Upper lobe of left lung (tissue), 6 donors: ENCODE measurements at regions not wholly inside any gene's neighbourhood (a gene's known extent, or its start where the extent isn't known, plus 50 kb on each side); places are given as distances from the start of the nearest gene placed in this dataset.
"Not testable (repeated sequence)": the region's sequence is repeated elsewhere in the genome, so short reads cannot be mapped to it uniquely, and the experiment has no call there.

Source experiments
- ATAC-seq, 2 donors: fragments of 200-7000 bp; cut with Tn5 transposase; one replicate each; pipeline ENCODE4 v1.9.1; 2022; ENCODE audit warnings: mild to moderate bottlenecking in 2 of 2, moderate library complexity in 2 of 2; ENCODE audit not compliant: low FRiP score in 2 of 2
- DNase-seq, 2 donors: peaks; one replicate each; pipeline ENCODE4 v3.0.0-alpha.2; 2019 to 2020
- H3K27ac ChIP-seq, 4 donors: fragments of 200-600 bp; sonication (generic); one replicate each; pipeline ENCODE4 v1.5.1; 2016 to 2019
- H3K27me3 ChIP-seq, 4 donors: fragments of 200-600 bp; sonication (generic); one replicate each; pipeline ENCODE4 v1.5.1; 2017 to 2019
- H3K36me3 ChIP-seq, 4 donors: fragments of 200-600 bp; sonication (generic); one replicate each; pipeline ENCODE4 v1.5.1; 2016 to 2019
- H3K4me1 ChIP-seq, 4 donors: fragments of 200-600 bp; sonication (generic); one replicate each; pipeline ENCODE4 v1.5.1; 2018 to 2019
- H3K4me3 ChIP-seq, 4 donors: fragments of 200-600 bp; sonication (generic); one replicate each; pipeline ENCODE4 v1.5.1; 2017 to 2019; ENCODE audit warnings: mild to moderate bottlenecking in 2 of 4, moderate library complexity in 1 of 4
- H3K9me3 ChIP-seq, 4 donors: fragments of 200-600 bp; sonication (generic); one replicate each; pipeline ENCODE4 v1.5.1; 2018 to 2019
- EP300 ChIP-seq, 4 donors: sonication (generic); formaldehyde crosslinking; IDR thresholded peaks; one replicate each; pipeline ENCODE4 v1.5.1; 2017; ENCODE audit warnings: antibody characterized with exemption in 4 of 4, control low read depth in 2 of 4
- POLR2A ChIP-seq, 4 donors: fragments of 450-650 bp; IDR thresholded peaks; one replicate each; pipeline ENCODE4 v1.5.1; 2016 to 2017; ENCODE audit warnings: antibody characterized with exemption in 4 of 4, mild to moderate bottlenecking in 2 of 4
- POLR2AphosphoS5 ChIP-seq, 2 donors: sonication (generic); formaldehyde crosslinking; IDR thresholded peaks; one replicate each; pipeline ENCODE4 v1.5.1; 2017; ENCODE audit warnings: antibody characterized with exemption in 2 of 2
- WGBS, 2 donors: methylation state at CpG; one replicate each; pipeline ENCODE4 v1.1.5; 2017 to 2018; 5-methylcytosine and 5-hydroxymethylcytosine counted together
- TF ChIP-seq, protein P1 (sequence below), 6 experiments: fragments of 450-650 bp in 4 of 6; fragments of 200-600 bp in 2 of 6; sonication (generic) in 2 of 6; IDR thresholded peaks; one replicate each; pipeline ENCODE4 v1.5.1; 2016 to 2019; ENCODE audit warnings: antibody characterized with exemption in 6 of 6
- donor health status: DM: no; HTN: no; CAD: no; lungs with moderate emphysema.
- donor health status: DM: no; HTN: yes; CAD: no; lungs with severe emphysema.

DNA sequence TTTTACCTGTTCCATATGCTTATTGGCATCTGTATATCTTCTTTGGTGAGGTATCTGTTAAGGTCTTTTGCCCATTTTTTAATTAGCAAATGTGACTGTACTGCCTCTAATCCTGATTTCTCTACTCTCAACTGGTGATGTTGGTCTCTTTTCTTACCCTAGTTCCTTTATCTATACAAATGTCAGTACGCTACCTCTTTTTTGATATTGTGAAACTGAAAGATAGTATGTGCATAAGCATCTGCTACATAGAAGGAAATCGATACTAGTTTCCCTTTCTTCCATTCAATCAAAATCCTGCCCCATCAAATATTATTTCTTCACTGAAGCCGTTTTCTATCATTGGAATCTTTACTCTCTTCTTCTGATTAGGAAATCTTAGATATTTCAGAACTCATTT lies 194.9 kb upstream of the SPOPL start:
- ATAC-seq (no peak), DNase-seq (no peak)
- no peaks in the 10 kb centered on the region for H3K27me3 ChIP-seq
- no peak overlapping the region for H3K4me3 ChIP-seq
- 85 to 88% methylated on average over 3 of the region's 3 CpGs for WGBS, 2 donors
- no peaks in the 10 kb centered on the region for H3K36me3 ChIP-seq
- H3K4me1 ChIP-seq = no peaks in the 10 kb centered on the region
- H3K9me3 ChIP-seq = no peaks in the 10 kb centered on the region
- H3K27ac ChIP-seq = no peak overlapping the region
- TF ChIP-seq POLR2AphosphoS5 (IDR thresholded peaks at IDR 0.05) = no peak

DNA sequence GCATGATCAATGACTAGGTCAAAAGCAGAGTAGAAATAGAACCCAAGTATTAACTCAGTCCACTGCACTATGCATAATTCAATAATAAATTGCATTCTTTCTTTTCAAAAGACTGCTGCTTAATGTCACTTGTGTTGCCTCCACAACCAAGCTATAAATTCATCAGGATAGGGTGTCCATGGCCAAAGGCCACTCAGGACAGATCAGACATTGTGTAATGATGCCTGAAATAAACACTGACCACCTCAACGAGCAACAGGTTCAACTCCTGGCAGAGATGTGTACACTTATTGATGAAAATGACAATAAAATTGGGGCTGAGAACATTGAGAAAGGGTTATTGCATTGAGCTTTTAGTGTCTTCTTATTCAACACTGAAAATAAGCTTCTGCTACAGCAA lies 194.5 kb upstream of the SPOPL start:
- H3K36me3 ChIP-seq = no peaks in the 10 kb centered on the region
- H3K4me1 ChIP-seq = no peaks in the 10 kb centered on the region
- no peak overlapping the region for H3K4me3 ChIP-seq
- no peak overlapping the region for H3K27ac ChIP-seq
- WGBS, 2 donors = 77 to 85% methylated on average over 1 of the region's 1 CpG
- no peak for TF ChIP-seq POLR2AphosphoS5 (IDR thresholded peaks at IDR 0.05)
- no peak for TF ChIP-seq EP300 (IDR thresholded peaks at IDR 0.05)
- TF ChIP-seq, protein P1, sequence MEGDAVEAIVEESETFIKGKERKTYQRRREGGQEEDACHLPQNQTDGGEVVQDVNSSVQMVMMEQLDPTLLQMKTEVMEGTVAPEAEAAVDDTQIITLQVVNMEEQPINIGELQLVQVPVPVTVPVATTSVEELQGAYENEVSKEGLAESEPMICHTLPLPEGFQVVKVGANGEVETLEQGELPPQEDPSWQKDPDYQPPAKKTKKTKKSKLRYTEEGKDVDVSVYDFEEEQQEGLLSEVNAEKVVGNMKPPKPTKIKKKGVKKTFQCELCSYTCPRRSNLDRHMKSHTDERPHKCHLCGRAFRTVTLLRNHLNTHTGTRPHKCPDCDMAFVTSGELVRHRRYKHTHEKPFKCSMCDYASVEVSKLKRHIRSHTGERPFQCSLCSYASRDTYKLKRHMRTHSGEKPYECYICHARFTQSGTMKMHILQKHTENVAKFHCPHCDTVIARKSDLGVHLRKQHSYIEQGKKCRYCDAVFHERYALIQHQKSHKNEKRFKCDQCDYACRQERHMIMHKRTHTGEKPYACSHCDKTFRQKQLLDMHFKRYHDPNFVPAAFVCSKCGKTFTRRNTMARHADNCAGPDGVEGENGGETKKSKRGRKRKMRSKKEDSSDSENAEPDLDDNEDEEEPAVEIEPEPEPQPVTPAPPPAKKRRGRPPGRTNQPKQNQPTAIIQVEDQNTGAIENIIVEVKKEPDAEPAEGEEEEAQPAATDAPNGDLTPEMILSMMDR (IDR thresholded peaks at IDR 0.05) = no peak
- no peak for TF ChIP-seq POLR2A (IDR thresholded peaks at IDR 0.05)
- no peaks in the 10 kb centered on the region for H3K27me3 ChIP-seq
- DNase-seq (no peak), ATAC-seq (no peak)
- H3K9me3 ChIP-seq = no peaks in the 10 kb centered on the region

DNA sequence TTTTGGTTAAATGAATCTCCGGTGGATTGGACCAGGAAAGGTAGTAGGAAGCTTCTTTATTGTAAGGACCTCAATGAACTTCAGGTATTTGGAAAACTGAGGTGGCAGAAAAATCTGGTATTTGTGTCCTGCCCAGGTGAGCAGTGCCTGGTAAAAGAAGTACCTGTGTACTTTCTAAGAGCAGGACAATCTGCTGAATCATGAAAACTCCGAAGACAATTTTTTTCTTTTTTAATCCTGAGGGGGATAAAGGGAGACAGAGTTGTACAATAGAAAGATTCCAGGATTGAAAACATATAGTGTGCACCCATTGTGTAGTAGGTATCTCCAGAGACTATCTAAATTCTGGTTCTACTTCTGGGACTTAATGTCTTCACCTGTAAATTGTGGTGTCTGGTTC lies 191.8 kb upstream of the SPOPL start:
- DNase-seq (no peak), ATAC-seq (no peak)
- Histone ChIP-seq H3K27ac (no peak overlapping the region), H3K27me3 (no peaks in the 10 kb centered on the region), H3K9me3 (no peaks in the 10 kb centered on the region), H3K4me1 (no peaks in the 10 kb centered on the region), H3K36me3 (no peaks in the 10 kb centered on the region), H3K4me3 (no peak overlapping the region)
- TF ChIP-seq, protein P1 (IDR thresholded peaks at IDR 0.05) = no peak
- 87 to 91% methylated on average over 2 of the region's 2 CpGs for whole genome bisulfite sequencing, 2 donors

DNA sequence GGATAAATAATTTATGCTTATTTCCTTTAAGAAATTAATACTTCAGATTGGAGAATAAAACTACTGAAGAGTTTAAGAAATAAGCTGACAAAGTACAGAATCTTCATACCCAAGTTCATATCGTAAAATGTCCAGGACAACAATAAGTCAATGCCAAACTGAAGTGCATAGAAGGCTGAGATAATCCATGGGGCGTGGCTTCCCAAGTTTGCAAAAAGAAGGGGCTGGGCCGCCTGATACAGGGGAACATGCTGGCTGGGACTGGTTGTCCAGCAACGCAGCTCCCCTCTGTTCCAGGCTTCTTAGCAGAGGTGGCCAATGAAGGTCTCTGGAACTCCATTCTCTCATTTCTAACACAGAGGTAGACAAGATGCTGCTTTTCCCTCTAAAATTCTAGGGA lies 189.5 kb upstream of the SPOPL start:
- H3K36me3 ChIP-seq = no peaks in the 10 kb centered on the region
- DNase-seq = no peak
- no peaks in the 10 kb centered on the region for H3K4me1 ChIP-seq
- H3K27me3 ChIP-seq = no peaks in the 10 kb centered on the region
- no peak for TF ChIP-seq POLR2AphosphoS5 (IDR thresholded peaks at IDR 0.05)
- TF ChIP-seq, protein P1 (IDR thresholded peaks at IDR 0.05) = no peak
- TF ChIP-seq EP300 (IDR thresholded peaks at IDR 0.05) = no peak
- TF ChIP-seq POLR2A (IDR thresholded peaks at IDR 0.05) = no peak
- ATAC-seq = no peak
- WGBS, 2 donors = 84 to 93% methylated on average over 4 of the region's 4 CpGs
- H3K27ac ChIP-seq = no peak overlapping the region
- H3K9me3 ChIP-seq = peaks cover 0 to 10% (median 0%) of the 10 kb centered on the region in 4 donors
- H3K4me3 ChIP-seq = no peak overlapping the region

DNA sequence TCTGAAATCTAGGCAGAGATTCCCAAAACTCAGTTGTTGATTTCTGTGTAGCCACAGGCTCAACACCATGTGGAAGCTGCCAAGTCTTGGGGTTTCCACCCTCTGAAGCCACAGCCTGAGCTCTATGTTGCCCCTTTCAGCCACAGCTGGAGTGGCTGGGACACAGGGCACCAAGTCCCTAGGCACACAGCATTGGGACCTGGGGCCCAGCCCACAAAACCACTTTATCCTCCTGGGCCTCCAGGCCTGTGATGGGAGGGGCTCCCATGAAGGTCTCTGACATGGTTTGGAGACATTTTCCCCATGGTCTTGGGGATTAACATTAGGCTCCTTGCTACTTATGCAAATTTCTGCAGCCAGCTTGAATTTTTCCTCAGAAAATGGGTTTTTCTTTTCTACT lies 186.0 kb upstream of the SPOPL start:
- H3K36me3 ChIP-seq, H3K27me3 ChIP-seq, H3K27ac ChIP-seq, H3K4me3 ChIP-seq, DNase-seq, ATAC-seq, H3K4me1 ChIP-seq, H3K9me3 ChIP-seq: not testable (repeated sequence)

DNA sequence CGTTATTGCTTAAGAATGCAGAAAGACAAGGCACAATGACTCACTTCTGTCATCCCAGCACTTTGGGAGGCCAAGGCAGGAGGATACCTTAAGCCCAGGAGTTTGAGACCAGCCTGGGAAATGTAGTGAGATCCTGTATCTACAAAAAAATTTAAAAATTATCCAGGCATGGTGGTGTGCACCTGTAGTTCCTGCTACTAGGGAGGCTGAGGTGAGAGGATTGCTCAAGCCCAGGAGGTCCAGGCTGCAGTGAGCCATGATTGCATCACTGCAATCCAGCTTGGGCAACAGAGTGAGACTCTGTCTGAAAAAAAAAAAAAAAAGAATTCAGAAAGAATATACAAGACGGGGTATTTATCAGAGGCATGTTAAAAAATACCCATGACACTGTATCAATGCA lies 182.0 kb upstream of the SPOPL start:
- no peaks in the 10 kb centered on the region for H3K27me3 ChIP-seq
- no peaks in the 10 kb centered on the region for H3K4me1 ChIP-seq
- TF ChIP-seq POLR2A (IDR thresholded peaks at IDR 0.05) (no peak), EP300 (IDR thresholded peaks at IDR 0.05) (no peak), POLR2AphosphoS5 (IDR thresholded peaks at IDR 0.05) (no peak)
- TF ChIP-seq, protein P1 (IDR thresholded peaks at IDR 0.05) = no peak
- WGBS, 2 donors = 69 to 71% methylated on average over 2 of the region's 2 CpGs
- peaks cover 0 to 10% (median 0%) of the 10 kb centered on the region in 4 donors for H3K9me3 ChIP-seq
- H3K27ac ChIP-seq = no peak overlapping the region
- ATAC-seq (no peak), DNase-seq (no peak)
- H3K36me3 ChIP-seq = no peaks in the 10 kb centered on the region
- no peak overlapping the region for H3K4me3 ChIP-seq
